ENCODE measurements at regions not wholly inside any gene's neighbourhood (a gene's known extent, or its start where the extent isn't known, plus 50 kb on each side); places are given as distances from the start of the nearest gene placed in this dataset.

DNA sequence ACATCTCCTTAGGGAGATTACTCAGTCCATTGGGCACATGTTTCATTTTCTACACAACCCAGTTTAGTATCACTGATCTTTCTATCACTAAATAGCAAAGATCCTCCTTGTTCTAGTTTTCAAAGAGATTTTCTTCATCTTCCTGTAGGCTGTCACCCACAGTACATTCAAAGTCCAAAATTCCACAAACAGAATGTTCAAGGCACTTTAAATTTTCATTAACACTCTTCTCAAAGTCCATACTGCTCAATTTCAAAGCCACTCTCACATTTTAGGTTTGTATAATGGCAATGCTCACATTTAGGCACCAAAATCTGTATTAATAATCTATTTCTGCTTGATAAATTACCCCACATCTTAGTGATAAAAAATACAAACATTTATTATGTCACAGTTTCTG is 152.8 kb downstream of the FSIP2 start:
- no peaks in the 10 kb centered on the region for H3K9me3 Mint-ChIP-seq
- ATAC-seq (ENCODE audit: low read depth) (no peak), DNase-seq (no peak)
- H3K36me3 Mint-ChIP-seq (ENCODE audit: low read depth) = no peaks in the 10 kb centered on the region
- no peak overlapping the region for H3K27ac Mint-ChIP-seq
- intact Hi-C loops (cut with micrococcal nuclease) = no loop called here
- no peaks in the 10 kb centered on the region for H3K4me1 Mint-ChIP-seq
- H3K4me3 Mint-ChIP-seq = no peak overlapping the region
- ChIA-PET POLR2A (no interaction called here), CTCF (no interaction called here)
- H3K27me3 Mint-ChIP-seq = no peaks in the 10 kb centered on the region
- TF ChIP-seq CTCF (IDR thresholded peaks at IDR 0.05) = no peak

DNA sequence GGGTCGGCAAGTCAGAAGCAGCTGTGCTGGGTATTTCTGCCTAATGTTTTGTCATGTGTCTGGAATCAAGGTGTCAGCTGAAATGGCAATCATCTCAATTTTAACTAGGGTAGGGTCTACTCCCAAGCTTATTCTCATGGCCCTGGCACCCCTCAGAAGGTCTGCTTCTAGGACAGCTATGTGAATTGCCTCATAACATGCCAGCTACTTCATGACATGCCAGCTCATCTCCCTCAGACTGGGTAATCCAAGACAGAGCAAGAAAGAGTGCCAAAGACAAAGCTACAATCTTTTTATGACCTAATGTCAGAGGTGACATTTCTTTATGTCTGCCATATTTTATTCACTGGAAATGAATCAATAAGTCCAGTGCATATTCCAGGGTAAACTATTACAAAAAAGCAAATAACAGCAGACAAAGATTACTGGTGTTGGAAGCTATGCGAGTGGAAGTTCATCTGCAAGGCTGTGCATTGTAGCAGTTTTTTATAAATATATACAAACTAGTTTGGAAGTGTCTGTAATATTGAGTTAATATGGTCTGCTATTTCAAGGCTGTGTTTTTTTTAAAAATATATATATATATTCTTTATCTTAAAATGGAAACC is 153.3 kb downstream of the FSIP2 start:
- no peaks in the 10 kb centered on the region for H3K27me3 Mint-ChIP-seq
- TF ChIP-seq CTCF (IDR thresholded peaks at IDR 0.05) = no peak
- DNase-seq (no peak), ATAC-seq (ENCODE audit: low read depth) (no peak)
- no peaks in the 10 kb centered on the region for H3K36me3 Mint-ChIP-seq (ENCODE audit: low read depth)
- POLR2A ChIA-PET = no interaction called here
- intact Hi-C loops (cut with micrococcal nuclease) = no loop called here
- CTCF ChIA-PET = no interaction called here
- no peak overlapping the region for H3K27ac Mint-ChIP-seq
- no peak overlapping the region for H3K4me3 Mint-ChIP-seq
- no peaks in the 10 kb centered on the region for H3K9me3 Mint-ChIP-seq
- H3K4me1 Mint-ChIP-seq = no peaks in the 10 kb centered on the region

- H3K36me3 Mint-ChIP-seq (ENCODE audit: low read depth) = no peaks in the 10 kb centered on the region
Measured at GRCh38 chr2:185892484-185892883, 153.9 kb downstream of the FSIP2 start.

GRCh38 chr2:185894223-185894622 is 155.6 kb downstream of the FSIP2 start:
- ChIA-PET POLR2A (no interaction called here), CTCF (no interaction called here)
- no peaks in the 10 kb centered on the region for H3K27me3 Mint-ChIP-seq
- intact Hi-C loops (cut with micrococcal nuclease) = no loop called here
- no peak for ATAC-seq (ENCODE audit: low read depth)
- TF ChIP-seq CTCF (IDR thresholded peaks at IDR 0.05) = no peak
- no peak overlapping the region for H3K4me3 Mint-ChIP-seq
- DNase-seq = no peak
- H3K4me1 Mint-ChIP-seq = no peaks in the 10 kb centered on the region
- H3K9me3 Mint-ChIP-seq = no peaks in the 10 kb centered on the region
- H3K27ac Mint-ChIP-seq = no peak overlapping the region
- no peaks in the 10 kb centered on the region for H3K36me3 Mint-ChIP-seq (ENCODE audit: low read depth)

More at GRCh38 chr2:185892484-185892883, 153.9 kb downstream of the FSIP2 start:
- ChIA-PET CTCF (no interaction called here), POLR2A (no interaction called here)
- no peaks in the 10 kb centered on the region for H3K27me3 Mint-ChIP-seq
- H3K27ac Mint-ChIP-seq = no peak overlapping the region
- no peaks in the 10 kb centered on the region for H3K9me3 Mint-ChIP-seq
- TF ChIP-seq CTCF (IDR thresholded peaks at IDR 0.05) = no peak
- ATAC-seq (ENCODE audit: low read depth) (no peak), DNase-seq (no peak)
- no peak overlapping the region for H3K4me3 Mint-ChIP-seq
- intact Hi-C loops (cut with micrococcal nuclease) = no loop called here
- no peaks in the 10 kb centered on the region for H3K4me1 Mint-ChIP-seq

DNA sequence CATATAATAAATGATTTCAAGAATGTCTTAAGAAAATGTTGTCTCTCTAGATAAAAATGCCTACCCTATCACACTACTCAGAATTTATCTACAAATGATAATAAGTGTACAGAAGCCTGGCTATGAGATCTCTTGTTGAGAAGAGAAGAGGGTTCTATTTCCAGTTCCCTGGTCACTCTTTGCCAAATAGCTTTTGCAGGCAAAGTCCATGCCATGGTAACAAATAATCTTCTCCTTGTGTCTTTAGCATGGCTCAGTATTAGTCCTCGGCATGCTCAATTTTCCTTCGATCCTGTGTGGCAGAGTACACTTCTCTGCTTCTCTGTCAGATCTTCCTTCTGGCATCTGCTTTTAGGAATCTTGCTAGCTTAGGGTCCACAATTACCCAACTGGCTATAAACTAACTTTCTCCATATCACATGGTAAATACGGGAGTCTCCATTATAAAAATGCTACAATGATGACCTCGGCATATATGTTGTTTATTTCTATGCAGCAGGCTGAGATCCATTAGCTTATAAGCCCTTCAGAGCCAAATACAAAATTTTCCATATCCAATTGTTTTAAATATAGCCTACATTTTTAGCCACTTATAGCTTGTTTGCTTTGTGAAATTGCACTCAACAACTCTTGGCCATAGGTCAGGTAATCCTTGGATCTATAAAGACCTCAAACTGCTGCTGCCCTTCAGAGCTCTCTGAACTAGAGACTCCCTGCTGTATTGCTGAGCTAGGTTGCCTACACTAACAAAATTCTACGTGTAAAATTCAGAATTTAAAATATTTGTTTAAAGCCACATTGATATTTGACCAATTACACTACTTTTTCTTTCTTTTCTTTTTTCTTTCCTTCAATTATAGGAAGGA is 157.5 kb downstream of the FSIP2 start:
- no peaks in the 10 kb centered on the region for H3K36me3 Mint-ChIP-seq (ENCODE audit: low read depth)
- POLR2A ChIA-PET = no interaction called here

More for the DNA sequence above, 157.5 kb downstream of the FSIP2 start:
- Mint-ChIP-seq H3K4me1 (no peaks in the 10 kb centered on the region), H3K27me3 (no peaks in the 10 kb centered on the region), H3K4me3 (no peak overlapping the region), H3K27ac (no peak overlapping the region), H3K9me3 (no peaks in the 10 kb centered on the region)
- TF ChIP-seq CTCF (IDR thresholded peaks at IDR 0.05) = no peak
- intact Hi-C loops (cut with micrococcal nuclease) = no loop called here
- ATAC-seq (ENCODE audit: low read depth) (no peak), DNase-seq (no peak)
- CTCF ChIA-PET = no interaction called here
